ENCODE measurements at regions not wholly inside any gene's neighbourhood (a gene's known extent, or its start where the extent isn't known, plus 50 kb on each side); places are given as distances from the start of the nearest gene placed in this dataset.

- Histone ChIP-seq H2BK15ac (ENCODE audit: low read depth, low read length) (no peak overlapping the region), H3K79me2 (ENCODE audit: insufficient read depth, low read length) (no peaks in the 10 kb centered on the region), H3T11ph (ENCODE audit: low read length) (no peak overlapping the region), H3K9me3 (ENCODE audit: control insufficient read depth, low read depth, low read length) (no peaks in the 10 kb centered on the region), H3K56ac (ENCODE audit: insufficient read length, low read depth, low read length) (no peak overlapping the region), H3K23me2 (ENCODE audit: insufficient read length, low read depth, low read length, poor library complexity, severe bottlenecking) (no peaks in the 10 kb centered on the region), H4K20me1 (ENCODE audit: control insufficient read depth, insufficient read depth, insufficient read length) (no peaks in the 10 kb centered on the region), H3K27me3 (ENCODE audit: insufficient read depth, low read length) (no peaks in the 10 kb centered on the region), H4K8ac (replicated peaks; ENCODE audit: insufficient read length, low read depth, low read length) (no peak overlapping the region), H3K4ac (ENCODE audit: low read depth, low read length) (no peak overlapping the region), H2BK120ac (ENCODE audit: low read depth, low read length, poor library complexity, severe bottlenecking) (no peak overlapping the region), H4K5ac (ENCODE audit: insufficient read length, low read depth, low read length) (no peak overlapping the region), H2AK5ac (ENCODE audit: insufficient read length, low read length) (no peak overlapping the region), H3K18ac (ENCODE audit: insufficient read length, low read depth, low read length) (no peak overlapping the region), H3K79me1 (ENCODE audit: insufficient read depth, low read depth, low read length, poor library complexity, severe bottlenecking) (no peaks in the 10 kb centered on the region), H3K4me2 (ENCODE audit: insufficient read depth, insufficient read length, low read length) (no peak overlapping the region), H2BK5ac (ENCODE audit: insufficient read length, low read length) (no peak overlapping the region), H3K9ac (ENCODE audit: extremely low read depth, insufficient read length, low read length) (no peak overlapping the region), H2AFZ (ENCODE audit: low read length) (no peak overlapping the region), H3K14ac (ENCODE audit: insufficient read depth, low read length) (no peak overlapping the region), H2BK20ac (ENCODE audit: low read depth, low read length, poor library complexity, severe bottlenecking) (no peak overlapping the region), H3K4me1 (ENCODE audit: insufficient read depth, low read length) (peaks cover 4% of the 10 kb centered on the region; the same call in 1 of the 2 replicates), H2BK12ac (ENCODE audit: insufficient read length, low read depth, low read length) (no peak overlapping the region), H4K91ac (ENCODE audit: insufficient read length, low read depth, low read length) (no peak overlapping the region), H3K27ac (ENCODE audit: insufficient read length, low read depth, low read length) (no peak overlapping the region), H3K23ac (ENCODE audit: insufficient read length, low read depth, low read length) (no peak overlapping the region)
- Mint-ChIP-seq H3K4me3 (no peak overlapping the region), H3K27me3 (ENCODE audit: low read depth) (no peaks in the 10 kb centered on the region), H3K36me3 (ENCODE audit: insufficient read depth in 1 of 3, low read depth in 3 of 3) (peaks cover 0 to 18% (median 4%) of the 10 kb centered on the region in 3 experiments; a peak in 3 of 7 replicates), H3K4me1 (peaks cover 23 to 26% of the 10 kb centered on the region in 2 experiments), H3K9me3 (no peaks in the 10 kb centered on the region), H3K27ac (peak overlapping the region in 2 of 3 experiments; percentile 11 to 12; a peak in 3 of 7 replicates)
- TF ChIP-seq CTCF (conservative IDR thresholded peaks at IDR 0.05): no peak
- no peak for DNase-seq
- 100% methylated on average over 1 of the region's 3 CpGs for WGBS (ENCODE audit: extremely low coverage, insufficient read length, low lambda C conversion rate)
These were observed 437.1 kb downstream of the UTRN start for GRCh38 chr6:144722154-144722737.

Measured in H9 (cell line).